Adrenal gland (tissue), 9 donors: ENCODE measurements at regions not wholly inside any gene's neighbourhood (a gene's known extent, or its start where the extent isn't known, plus 50 kb on each side); places are given as distances from the start of the nearest gene placed in this dataset.

Source experiments
- DNase-seq, 7 donors: peaks; one replicate each; pipeline ENCODE4 v3.0.0-alpha.2; 2019 to 2020
- H3K27ac ChIP-seq, 5 donors: fragments of 200-600 bp; sonication (generic) in 4 of 5; 1 replicate in 3 of 5; 2 replicates in 2 of 5; pipeline versions ENCODE4 v1.5.1 to v1.8.0; 2016 to 2020; ENCODE audit warnings: mild to moderate bottlenecking in 1 of 5
- H3K27me3 ChIP-seq: fragments of 200-600 bp; 2 replicates; pipeline ENCODE4 v1.8.0; 2021
- H3K36me3 ChIP-seq, 2 donors: fragments of 200-600 bp; replicated peaks in 1 of 2; 1 replicate in 1 of 2; 2 replicates in 1 of 2; pipeline versions ENCODE4 v1.5.1 to v1.8.0; 2018 to 2022
- H3K4me1 ChIP-seq, 2 donors: fragments of 200-600 bp; replicated peaks in 1 of 2; 1 replicate in 1 of 2; 2 replicates in 1 of 2; pipeline versions ENCODE4 v1.5.1 to v1.8.0; 2018 to 2021
- H3K4me3 ChIP-seq, 4 donors: fragments of 200-600 bp; sonication (generic) in 3 of 4; one replicate each; pipeline ENCODE4 v1.5.1; 2016 to 2018
- H3K9me3 ChIP-seq, 3 donors: fragments of 200-600 bp; sonication (generic) in 1 of 3; replicated peaks in 1 of 3; 1 replicate in 2 of 3; 2 replicates in 1 of 3; pipeline versions ENCODE4 v1.5.1 to v1.8.0; 2016 to 2021
- POLR2A ChIP-seq, 2 donors: fragments of 450-650 bp; IDR thresholded peaks; one replicate each; pipeline ENCODE4 v1.6.1; 2017; ENCODE audit warnings: antibody characterized with exemption in 2 of 2, mild to moderate bottlenecking in 2 of 2, moderate library complexity in 1 of 2
- WGBS, 4 donors: extraction: QIAGEN DNeasy Blood & Tissue Kit in 2 of 4; methylation state at CpG; one replicate each; pipeline versions ENCODE4 v1.1.5 to v1.1.7; 2013 to 2017; 5-methylcytosine and 5-hydroxymethylcytosine counted together
- intact Hi-C, 2 donors: fragments of 100-400 bp; cut with DNase I; formaldehyde crosslinking; loops; one replicate each; pipeline versions ENCODE4 v1.14.1 to v1.15.0; 2022 to 2023
- TF ChIP-seq, protein P1 (sequence below), 6 experiments: fragments of 450-650 bp in 4 of 6; fragments of 200-600 bp in 2 of 6; sonication (generic) in 1 of 6; IDR thresholded peaks; 1 replicate in 5 of 6; 2 replicates in 1 of 6; pipeline versions ENCODE4 v1.5.1 to v1.8.0; 2016 to 2021; ENCODE audit warnings: antibody characterized with exemption in 6 of 6, mild to moderate bottlenecking in 2 of 6, moderate library complexity in 1 of 6
- donor health status: healthy with polysubstance abuse.
- donor health status: Bipolar disorder and iron deficiency.
- donor health status: DM: yes; HTN: yes; CAD: no.
- donor health status: DM: no; HTN: no; CAD: no.
- donor health status: DM: no; HTN: no; CAD: no.

DNA sequence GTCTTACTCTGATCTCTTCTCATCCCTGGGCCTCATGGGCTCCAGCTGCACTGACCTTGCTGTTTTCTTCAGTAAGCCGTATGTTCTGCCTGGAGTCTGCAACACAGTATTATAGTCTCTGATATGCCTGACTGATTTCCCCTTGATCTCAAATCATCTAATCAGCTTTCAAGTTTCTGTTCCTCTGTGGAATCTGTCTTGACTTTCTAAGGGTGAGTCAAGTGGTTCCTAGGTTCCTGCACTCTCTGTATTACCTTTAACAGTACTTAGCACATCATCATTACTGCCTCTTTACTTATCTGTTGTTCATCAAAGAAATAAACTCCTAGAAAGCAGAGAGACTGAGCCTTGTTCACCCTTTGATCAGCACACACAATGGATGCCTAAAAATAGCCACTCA, 350.7 kb downstream of the LMO7 start:
- DNase-seq = no peak
- WGBS, 4 donors = 43 to 51% (median 49%) methylated on average over 1 of the region's 1 CpG
- intact Hi-C loops = no loop called here
- no peaks in the 10 kb centered on the region for H3K27me3 ChIP-seq
- no peaks in the 10 kb centered on the region for H3K4me1 ChIP-seq
- no peak overlapping the region for H3K4me3 ChIP-seq
- no peaks in the 10 kb centered on the region for H3K9me3 ChIP-seq
- H3K36me3 ChIP-seq = no peaks in the 10 kb centered on the region
- TF ChIP-seq POLR2A (IDR thresholded peaks at IDR 0.05) = no peak
- TF ChIP-seq, protein P1, sequence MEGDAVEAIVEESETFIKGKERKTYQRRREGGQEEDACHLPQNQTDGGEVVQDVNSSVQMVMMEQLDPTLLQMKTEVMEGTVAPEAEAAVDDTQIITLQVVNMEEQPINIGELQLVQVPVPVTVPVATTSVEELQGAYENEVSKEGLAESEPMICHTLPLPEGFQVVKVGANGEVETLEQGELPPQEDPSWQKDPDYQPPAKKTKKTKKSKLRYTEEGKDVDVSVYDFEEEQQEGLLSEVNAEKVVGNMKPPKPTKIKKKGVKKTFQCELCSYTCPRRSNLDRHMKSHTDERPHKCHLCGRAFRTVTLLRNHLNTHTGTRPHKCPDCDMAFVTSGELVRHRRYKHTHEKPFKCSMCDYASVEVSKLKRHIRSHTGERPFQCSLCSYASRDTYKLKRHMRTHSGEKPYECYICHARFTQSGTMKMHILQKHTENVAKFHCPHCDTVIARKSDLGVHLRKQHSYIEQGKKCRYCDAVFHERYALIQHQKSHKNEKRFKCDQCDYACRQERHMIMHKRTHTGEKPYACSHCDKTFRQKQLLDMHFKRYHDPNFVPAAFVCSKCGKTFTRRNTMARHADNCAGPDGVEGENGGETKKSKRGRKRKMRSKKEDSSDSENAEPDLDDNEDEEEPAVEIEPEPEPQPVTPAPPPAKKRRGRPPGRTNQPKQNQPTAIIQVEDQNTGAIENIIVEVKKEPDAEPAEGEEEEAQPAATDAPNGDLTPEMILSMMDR (IDR thresholded peaks at IDR 0.05) = no peak
- no peak overlapping the region for H3K27ac ChIP-seq

DNA sequence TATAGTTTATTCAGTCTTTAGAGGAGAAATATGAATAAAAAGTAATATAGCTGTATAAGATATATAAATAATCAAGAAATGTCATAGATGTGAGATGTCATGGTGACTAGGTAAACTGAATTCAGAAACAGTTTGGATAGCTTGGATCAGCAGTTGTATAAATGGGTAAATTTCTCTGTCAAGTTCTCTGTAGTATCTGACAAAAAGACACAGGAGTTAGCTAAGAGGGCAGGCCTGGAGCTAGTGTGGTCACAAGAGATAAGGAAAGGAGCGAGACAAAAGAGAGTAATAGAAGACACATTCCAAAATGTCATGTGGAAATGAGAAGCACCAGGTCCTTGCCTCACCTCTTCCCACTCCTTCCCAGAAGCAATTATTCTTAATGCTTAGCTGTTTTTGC, 349.0 kb downstream of the LMO7 start:
- WGBS, 4 donors = 59 to 71% (median 65%) methylated on average over 1 of the region's 1 CpG

DNA sequence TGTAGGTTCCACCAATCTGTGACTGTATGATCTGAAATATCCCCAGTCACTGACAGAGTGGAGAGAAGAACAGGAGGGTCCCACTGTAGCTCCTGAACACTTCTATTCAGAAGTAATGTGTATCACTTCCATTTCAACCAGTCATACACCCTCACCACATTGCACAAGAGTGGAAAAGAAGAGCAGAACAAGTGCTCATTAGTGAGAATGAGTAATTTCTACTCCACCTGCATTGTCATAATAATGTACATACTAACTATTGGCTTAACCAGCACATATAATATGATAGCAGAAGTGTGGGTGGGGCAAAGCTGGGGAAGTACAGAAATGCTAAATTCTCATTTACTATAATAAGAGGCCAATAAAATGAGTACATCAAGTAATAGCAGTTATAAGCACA, 342.7 kb downstream of the LMO7 start:
- Histone ChIP-seq H3K9me3 (no peaks in the 10 kb centered on the region), H3K4me3 (no peak overlapping the region), H3K36me3 (no peaks in the 10 kb centered on the region), H3K27me3 (no peaks in the 10 kb centered on the region), H3K27ac (no peak overlapping the region), H3K4me1 (no peaks in the 10 kb centered on the region)
- intact Hi-C loops = no loop called here
- no peak for DNase-seq
- TF ChIP-seq, protein P1 (IDR thresholded peaks at IDR 0.05) = no peak
- no peak for TF ChIP-seq POLR2A (IDR thresholded peaks at IDR 0.05)

More for the DNA sequence above, 349.0 kb downstream of the LMO7 start:
- H3K4me3 ChIP-seq = no peak overlapping the region
- DNase-seq = no peak
- TF ChIP-seq, protein P1 (IDR thresholded peaks at IDR 0.05) = no peak
- no peak for TF ChIP-seq POLR2A (IDR thresholded peaks at IDR 0.05)
- no peak overlapping the region for H3K27ac ChIP-seq
- H3K27me3 ChIP-seq = no peaks in the 10 kb centered on the region
- intact Hi-C loops = no loop called here
- no peaks in the 10 kb centered on the region for H3K4me1 ChIP-seq
- H3K9me3 ChIP-seq = no peaks in the 10 kb centered on the region
- no peaks in the 10 kb centered on the region for H3K36me3 ChIP-seq

DNA sequence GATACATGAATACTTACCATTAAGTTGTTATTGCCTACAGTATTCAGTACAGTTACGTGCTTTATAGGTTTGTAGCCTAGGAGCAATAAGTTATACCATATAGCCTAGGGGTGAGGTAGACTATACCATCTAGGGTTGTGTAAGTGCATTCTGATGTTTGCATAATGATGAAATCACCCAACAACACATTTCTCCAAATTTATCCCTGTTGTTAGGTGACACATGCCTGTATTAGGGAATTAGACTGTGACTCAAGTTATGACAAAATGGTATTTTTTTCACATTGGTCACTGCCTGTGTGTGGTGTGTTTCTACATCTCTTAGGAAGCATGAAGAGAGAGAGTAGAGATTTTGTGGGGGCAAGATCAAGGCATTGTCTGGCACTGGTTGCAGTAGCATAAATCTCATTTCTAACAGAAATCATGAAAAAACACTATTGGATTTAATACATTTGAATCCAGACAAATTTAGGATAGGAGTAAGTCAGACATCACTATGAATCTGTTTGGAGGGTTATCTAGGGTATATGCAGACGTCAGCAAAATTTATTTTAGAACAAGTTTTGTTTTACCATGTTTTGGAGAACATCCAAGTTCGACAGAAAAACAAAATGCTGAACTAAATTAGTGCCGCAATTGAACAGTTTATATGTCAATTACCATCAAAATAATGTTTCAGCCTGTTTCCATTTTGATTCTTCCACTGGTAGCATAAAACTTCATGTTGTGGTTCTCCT, 332.1 kb downstream of the LMO7 start:
- intact Hi-C loops = no loop called here
- no peak for DNase-seq
- no peak overlapping the region for H3K4me3 ChIP-seq
- no peaks in the 10 kb centered on the region for H3K9me3 ChIP-seq
- TF ChIP-seq, protein P1 (IDR thresholded peaks at IDR 0.05) = no peak
- TF ChIP-seq POLR2A (IDR thresholded peaks at IDR 0.05) = no peak
- WGBS, 4 donors = 54 to 63% (median 60%) methylated on average over 4 of the region's 4 CpGs
- H3K4me1 ChIP-seq = no peaks in the 10 kb centered on the region
- H3K27me3 ChIP-seq = no peaks in the 10 kb centered on the region
- H3K27ac ChIP-seq = no peak overlapping the region
- H3K36me3 ChIP-seq = no peaks in the 10 kb centered on the region
